ENCODE measurements at regions not wholly inside any gene's neighbourhood (a gene's known extent, or its start where the extent isn't known, plus 50 kb on each side); places are given as distances from the start of the nearest gene placed in this dataset.

DNA sequence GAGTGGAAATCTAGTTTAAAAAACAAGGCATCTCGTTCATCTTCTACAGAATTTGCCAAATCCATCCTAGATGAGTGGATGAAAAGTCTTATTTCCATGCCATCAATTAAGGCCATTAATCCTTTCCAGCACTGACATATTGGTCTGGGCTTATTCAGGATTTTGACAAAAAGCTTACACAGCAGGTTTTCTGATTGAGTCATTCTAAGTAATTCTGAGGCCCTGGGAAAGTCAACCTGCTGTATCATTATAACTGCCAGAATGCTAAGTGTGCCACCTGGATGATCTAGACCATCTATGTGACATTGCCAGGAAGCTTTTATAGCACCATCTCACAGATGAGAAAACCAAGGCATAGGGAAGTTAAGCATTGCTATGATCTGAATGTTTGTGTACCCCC is 132.1 kb upstream of the MAP3K1 start:
- Mint-ChIP-seq H3K36me3 (ENCODE audit: insufficient read depth in 1 of 3, low read depth in 3 of 3) (no peaks in the 10 kb centered on the region), H3K9me3 (no peaks in the 10 kb centered on the region), H3K27me3 (ENCODE audit: low read depth) (no peaks in the 10 kb centered on the region), H3K27ac (no peak overlapping the region), H3K4me1 (peaks cover 11 to 13% of the 10 kb centered on the region in 2 experiments), H3K4me3 (no peak overlapping the region)
- Histone ChIP-seq H2BK5ac (ENCODE audit: insufficient read length, low read length) (no peak overlapping the region), H3K56ac (ENCODE audit: insufficient read length, low read depth, low read length) (no peak overlapping the region), H3K4me1 (ENCODE audit: insufficient read depth, low read length) (no peaks in the 10 kb centered on the region; the same call in 1 of the 2 replicates), H2BK12ac (ENCODE audit: insufficient read length, low read depth, low read length) (no peak overlapping the region), H3K79me2 (ENCODE audit: insufficient read depth, low read length) (no peaks in the 10 kb centered on the region), H4K20me1 (ENCODE audit: control insufficient read depth, insufficient read depth, insufficient read length) (no peaks in the 10 kb centered on the region), H3K9me3 (ENCODE audit: control insufficient read depth, low read depth, low read length) (no peaks in the 10 kb centered on the region), H3T11ph (ENCODE audit: low read length) (no peak overlapping the region), H3K27me3 (ENCODE audit: insufficient read depth, low read length) (no peaks in the 10 kb centered on the region), H3K4me2 (ENCODE audit: insufficient read depth, insufficient read length, low read length) (no peak overlapping the region), H2BK120ac (ENCODE audit: low read depth, low read length, poor library complexity, severe bottlenecking) (no peak overlapping the region), H4K8ac (replicated peaks; ENCODE audit: insufficient read length, low read depth, low read length) (no peak overlapping the region), H2AFZ (ENCODE audit: low read length) (no peak overlapping the region), H3K27ac (ENCODE audit: insufficient read length, low read depth, low read length) (no peak overlapping the region), H2BK15ac (ENCODE audit: low read depth, low read length) (no peak overlapping the region), H4K91ac (ENCODE audit: insufficient read length, low read depth, low read length) (no peak overlapping the region), H3K79me1 (ENCODE audit: insufficient read depth, low read depth, low read length, poor library complexity, severe bottlenecking) (no peaks in the 10 kb centered on the region), H3K4ac (ENCODE audit: low read depth, low read length) (no peak overlapping the region), H3K9ac (ENCODE audit: extremely low read depth, insufficient read length, low read length) (no peak overlapping the region), H3K14ac (ENCODE audit: insufficient read depth, low read length) (no peak overlapping the region), H4K5ac (ENCODE audit: insufficient read length, low read depth, low read length) (no peak overlapping the region), H2AK5ac (ENCODE audit: insufficient read length, low read length) (no peak overlapping the region), H3K23me2 (ENCODE audit: insufficient read length, low read depth, low read length, poor library complexity, severe bottlenecking) (no peaks in the 10 kb centered on the region), H3K23ac (ENCODE audit: insufficient read length, low read depth, low read length) (no peak overlapping the region), H2BK20ac (ENCODE audit: low read depth, low read length, poor library complexity, severe bottlenecking) (no peak overlapping the region), H3K18ac (ENCODE audit: insufficient read length, low read depth, low read length) (no peak overlapping the region)
- no CpG with 5 or more reads among the region's 1 CpG for WGBS (ENCODE audit: extremely low coverage, insufficient read length, low lambda C conversion rate)
- no peak for DNase-seq
- TF ChIP-seq, protein P1, sequence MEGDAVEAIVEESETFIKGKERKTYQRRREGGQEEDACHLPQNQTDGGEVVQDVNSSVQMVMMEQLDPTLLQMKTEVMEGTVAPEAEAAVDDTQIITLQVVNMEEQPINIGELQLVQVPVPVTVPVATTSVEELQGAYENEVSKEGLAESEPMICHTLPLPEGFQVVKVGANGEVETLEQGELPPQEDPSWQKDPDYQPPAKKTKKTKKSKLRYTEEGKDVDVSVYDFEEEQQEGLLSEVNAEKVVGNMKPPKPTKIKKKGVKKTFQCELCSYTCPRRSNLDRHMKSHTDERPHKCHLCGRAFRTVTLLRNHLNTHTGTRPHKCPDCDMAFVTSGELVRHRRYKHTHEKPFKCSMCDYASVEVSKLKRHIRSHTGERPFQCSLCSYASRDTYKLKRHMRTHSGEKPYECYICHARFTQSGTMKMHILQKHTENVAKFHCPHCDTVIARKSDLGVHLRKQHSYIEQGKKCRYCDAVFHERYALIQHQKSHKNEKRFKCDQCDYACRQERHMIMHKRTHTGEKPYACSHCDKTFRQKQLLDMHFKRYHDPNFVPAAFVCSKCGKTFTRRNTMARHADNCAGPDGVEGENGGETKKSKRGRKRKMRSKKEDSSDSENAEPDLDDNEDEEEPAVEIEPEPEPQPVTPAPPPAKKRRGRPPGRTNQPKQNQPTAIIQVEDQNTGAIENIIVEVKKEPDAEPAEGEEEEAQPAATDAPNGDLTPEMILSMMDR (conservative IDR thresholded peaks at IDR 0.05), result no peak

All from H9 (cell line).